CD4-positive, alpha-beta T cell (primary cell): ENCODE measurements at regions not wholly inside any gene's neighbourhood (a gene's known extent, or its start where the extent isn't known, plus 50 kb on each side); places are given as distances from the start of the nearest gene placed in this dataset.

Source experiments
- ATAC-seq: fragments of 200-7000 bp; cut with Tn5 transposase; one replicate; pipeline ENCODE4 v1.10.0; 2022; ENCODE audit warnings: mild to moderate bottlenecking; ENCODE audit not compliant: poor library complexity
- CTCF ChIA-PET: fragments of 350-600 bp; sonication (Branson Sonifier 250); formaldehyde crosslinking; loops from one replicate; lab custom pipeline; 2021; ENCODE audit warnings: antibody characterized with exemption, inconsistent platforms; lab: Charles Lee
- POLR2A ChIA-PET: fragments of 350-600 bp; sonication (Branson Sonifier 250); formaldehyde crosslinking; loops from one replicate; lab custom pipeline; 2021; ENCODE audit warnings: antibody characterized with exemption, inconsistent platforms; lab: Charles Lee
- DNase-seq, 14 experiments: peaks; one replicate each; pipeline ENCODE4 v3.0.0-alpha.2; 2013 to 2020; ENCODE audit warnings: mixed read lengths in 2 of 14
- H3K27ac ChIP-seq, 2 donors: one replicate each; pipeline versions ENCODE4 v1.5.1 to v1.7.0; 2013; ENCODE audit warnings: low read length in 2 of 2, low read depth in 1 of 2, mild to moderate bottlenecking in 1 of 2
- H3K27me3 ChIP-seq, 2 experiments: 1 replicate in 1 of 2; 2 replicates in 1 of 2; pipeline versions ENCODE4 v1.6.1 to v1.7.0; 2013; ENCODE audit warnings: low read length in 2 of 2, control low read depth in 1 of 2, mild to moderate bottlenecking in 1 of 2, moderate library complexity in 1 of 2; ENCODE audit not compliant: insufficient read depth in 2 of 2, control insufficient read depth in 1 of 2
- H3K36me3 ChIP-seq: one replicate; pipeline ENCODE4 v1.6.1; 2013; ENCODE audit warnings: low read length, control low read depth; ENCODE audit not compliant: insufficient read depth
- H3K4me1 ChIP-seq: one replicate; pipeline ENCODE4 v1.6.1; 2013; ENCODE audit warnings: low read length, control low read depth; ENCODE audit not compliant: insufficient read depth
- H3K4me3 ChIP-seq: one replicate; pipeline ENCODE4 v1.5.1; 2013; ENCODE audit warnings: mild to moderate bottlenecking, low read length, moderate library complexity
- H3K9me3 ChIP-seq, 2 experiments: 1 replicate in 1 of 2; 2 replicates in 1 of 2; pipeline versions ENCODE4 v1.6.1 to v1.7.0; 2013; ENCODE audit warnings: low read length in 2 of 2, mild to moderate bottlenecking in 2 of 2, control low read depth in 1 of 2, moderate library complexity in 1 of 2; ENCODE audit not compliant: control insufficient read depth in 1 of 2, insufficient read depth in 1 of 2
- H3K27ac Mint-ChIP-seq: one replicate; pipeline ENCODE4 v1.8.0; 2020; ENCODE audit warnings: mixed read lengths
- H3K27me3 Mint-ChIP-seq: one replicate; pipeline ENCODE4 v1.8.0; 2021; ENCODE audit warnings: mixed read lengths
- H3K36me3 Mint-ChIP-seq: one replicate; pipeline ENCODE4 v1.8.0; 2021; ENCODE audit warnings: low read depth, mixed read lengths
- H3K4me1 Mint-ChIP-seq: one replicate; pipeline ENCODE4 v1.8.0; 2021; ENCODE audit warnings: low read depth, mixed read lengths
- H3K4me3 Mint-ChIP-seq: one replicate; pipeline ENCODE4 v1.8.0; 2020; ENCODE audit warnings: mild to moderate bottlenecking, mixed read lengths
- H3K9me3 Mint-ChIP-seq: one replicate; pipeline ENCODE4 v1.8.0; 2020; ENCODE audit warnings: mixed read lengths
- intact Hi-C, 2 experiments: fragments of 100-400 bp; cut with DNase I in 1 of 2; cut with micrococcal nuclease in 1 of 2; formaldehyde crosslinking; loops; one replicate each; pipeline versions ENCODE4 v1.15.1 to v1.9.0; 2023 to 2025; cut with DNase I, micrococcal nuclease
- TF ChIP-seq, protein P1 (sequence below): fragments of 200-600 bp; IDR thresholded peaks from one replicate; pipeline ENCODE4 v1.8.0; 2022; ENCODE audit warnings: antibody characterized with exemption, mild to moderate bottlenecking

DNA sequence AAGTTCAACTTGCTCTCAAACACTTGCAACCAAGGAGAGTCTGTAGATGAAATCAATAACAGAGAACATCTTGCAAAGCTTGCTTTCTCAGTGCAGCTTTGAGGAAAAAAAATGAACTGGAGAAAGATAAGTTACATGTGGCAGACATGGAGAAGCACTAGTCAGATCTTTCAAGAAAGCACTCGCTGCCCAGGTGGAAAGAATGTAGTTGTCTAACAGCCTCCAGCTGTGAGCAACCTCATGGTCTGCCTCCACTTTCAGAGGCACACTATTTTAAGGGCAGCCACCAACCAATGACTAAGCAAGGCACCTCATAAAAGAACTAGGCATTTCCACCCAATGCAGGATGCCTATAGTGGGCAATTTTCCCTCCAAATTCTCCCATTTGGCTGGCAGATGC is 125.4 kb upstream of the CPNE4 start:
- DNase-seq: no peak
- Mint-ChIP-seq H3K27me3 (peaks cover 29% of the 10 kb centered on the region), H3K27ac (no peak overlapping the region), H3K4me1 (no peaks in the 10 kb centered on the region), H3K36me3 (no peaks in the 10 kb centered on the region), H3K4me3 (no peak overlapping the region), H3K9me3 (no peaks in the 10 kb centered on the region)
- no peak overlapping the region for H3K4me3 ChIP-seq
- intact Hi-C loops: no loop called here
- no peaks in the 10 kb centered on the region for H3K4me1 ChIP-seq
- H3K9me3 ChIP-seq: no peaks in the 10 kb centered on the region
- no peak overlapping the region for H3K27ac ChIP-seq
- TF ChIP-seq, protein P1, sequence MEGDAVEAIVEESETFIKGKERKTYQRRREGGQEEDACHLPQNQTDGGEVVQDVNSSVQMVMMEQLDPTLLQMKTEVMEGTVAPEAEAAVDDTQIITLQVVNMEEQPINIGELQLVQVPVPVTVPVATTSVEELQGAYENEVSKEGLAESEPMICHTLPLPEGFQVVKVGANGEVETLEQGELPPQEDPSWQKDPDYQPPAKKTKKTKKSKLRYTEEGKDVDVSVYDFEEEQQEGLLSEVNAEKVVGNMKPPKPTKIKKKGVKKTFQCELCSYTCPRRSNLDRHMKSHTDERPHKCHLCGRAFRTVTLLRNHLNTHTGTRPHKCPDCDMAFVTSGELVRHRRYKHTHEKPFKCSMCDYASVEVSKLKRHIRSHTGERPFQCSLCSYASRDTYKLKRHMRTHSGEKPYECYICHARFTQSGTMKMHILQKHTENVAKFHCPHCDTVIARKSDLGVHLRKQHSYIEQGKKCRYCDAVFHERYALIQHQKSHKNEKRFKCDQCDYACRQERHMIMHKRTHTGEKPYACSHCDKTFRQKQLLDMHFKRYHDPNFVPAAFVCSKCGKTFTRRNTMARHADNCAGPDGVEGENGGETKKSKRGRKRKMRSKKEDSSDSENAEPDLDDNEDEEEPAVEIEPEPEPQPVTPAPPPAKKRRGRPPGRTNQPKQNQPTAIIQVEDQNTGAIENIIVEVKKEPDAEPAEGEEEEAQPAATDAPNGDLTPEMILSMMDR: no peak
- no peaks in the 10 kb centered on the region for H3K36me3 ChIP-seq
- no peaks in the 10 kb centered on the region for H3K27me3 ChIP-seq
- CTCF ChIA-PET: no interaction called here
- POLR2A ChIA-PET: no interaction called here
- no peak for ATAC-seq

DNA sequence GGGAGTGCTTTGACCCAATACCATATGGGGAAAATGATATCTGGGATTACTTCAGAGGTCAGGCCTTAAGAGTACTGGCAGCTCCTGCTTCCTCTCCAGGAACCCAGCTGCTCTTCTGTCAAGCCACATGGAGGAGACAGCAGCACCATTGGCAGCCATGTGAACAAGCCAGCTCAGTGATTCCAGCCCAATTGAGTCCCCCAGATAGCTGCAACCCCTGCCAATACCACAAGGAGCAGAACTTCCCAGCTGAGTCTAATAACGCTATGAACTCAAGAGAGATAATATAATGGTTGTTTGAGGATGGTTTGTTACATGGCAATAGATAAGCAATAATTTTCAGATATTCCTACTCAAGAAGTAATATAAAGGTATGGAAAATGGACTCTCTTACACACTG is 126.8 kb upstream of the CPNE4 start:
- Mint-ChIP-seq H3K27ac (no peak overlapping the region), H3K27me3 (peaks cover 43% of the 10 kb centered on the region), H3K4me1 (no peaks in the 10 kb centered on the region), H3K36me3 (no peaks in the 10 kb centered on the region), H3K9me3 (no peaks in the 10 kb centered on the region), H3K4me3 (no peak overlapping the region)
- Histone ChIP-seq H3K36me3 (no peaks in the 10 kb centered on the region), H3K4me3 (no peak overlapping the region), H3K9me3 (no peaks in the 10 kb centered on the region), H3K27me3 (no peaks in the 10 kb centered on the region), H3K4me1 (no peaks in the 10 kb centered on the region), H3K27ac (no peak overlapping the region)
- no peak for DNase-seq
- TF ChIP-seq, protein P1: no peak
- intact Hi-C loops: no loop called here
- no peak for ATAC-seq
- POLR2A ChIA-PET: no interaction called here
- CTCF ChIA-PET: no interaction called here

GRCh38 chr3:132164469-132165092 is 129.8 kb upstream of the CPNE4 start:
- ATAC-seq (no peak), DNase-seq (no peak)
- Mint-ChIP-seq H3K9me3 (no peaks in the 10 kb centered on the region), H3K27me3 (peaks cover 41% of the 10 kb centered on the region), H3K36me3 (no peaks in the 10 kb centered on the region), H3K27ac (no peak overlapping the region), H3K4me1 (no peaks in the 10 kb centered on the region), H3K4me3 (no peak overlapping the region)
- Histone ChIP-seq H3K9me3 (no peaks in the 10 kb centered on the region), H3K4me3 (no peak overlapping the region), H3K27me3 (no peaks in the 10 kb centered on the region), H3K27ac (no peak overlapping the region), H3K36me3 (no peaks in the 10 kb centered on the region), H3K4me1 (no peaks in the 10 kb centered on the region)
- CTCF ChIA-PET: no interaction called here
- POLR2A ChIA-PET: no interaction called here
- TF ChIP-seq, protein P1: no peak
- intact Hi-C loops: no loop called here
